NCI-H2107 treated with DMSO at 0.1 percent for 48 hours (cell line): ENCODE measurements at regions not wholly inside any gene's neighbourhood (a gene's known extent, or its start where the extent isn't known, plus 50 kb on each side); places are given as distances from the start of the nearest gene placed in this dataset.

Experiments used
- DNase-seq: peaks from one replicate; lab custom pipeline; 2025; ENCODE audit not compliant: unreplicated experiment; lab: John Stamatoyannopoulos, UW

- no peak for DNase-seq
These were observed 198.1 kb downstream of the SEC23A start for GRCh38 chr14:38904959-38905358.

- DNase-seq: no peak
These were observed 201.2 kb downstream of the SEC23A start for GRCh38 chr14:38901791-38902190.

- DNase-seq: no peak
These were observed 202.1 kb downstream of the SEC23A start for GRCh38 chr14:38900887-38901286.

- no peak for DNase-seq
These were observed 215.3 kb downstream of the SEC23A start for GRCh38 chr14:38887696-38888095.

GRCh38 chr14:38884109-38884508 lies 218.9 kb downstream of the SEC23A start:
- DNase-seq: no peak

- DNase-seq: no peak
These were observed 219.9 kb downstream of the SEC23A start for GRCh38 chr14:38883127-38883526.

GRCh38 chr14:38882533-38882932 lies 220.5 kb downstream of the SEC23A start:
- no peak for DNase-seq

- no peak for DNase-seq
These were observed 222.2 kb downstream of the SEC23A start for GRCh38 chr14:38880643-38881524.

- DNase-seq: no peak
These were observed 225.2 kb downstream of the SEC23A start for GRCh38 chr14:38877744-38878388.

- DNase-seq: no peak
These were observed 228.3 kb downstream of the SEC23A start for GRCh38 chr14:38874721-38875120.

GRCh38 chr14:38873941-38874612 lies 229.0 kb downstream of the SEC23A start:
- DNase-seq: no peak

GRCh38 chr14:38870296-38870836 lies 232.7 kb downstream of the SEC23A start:
- no peak for DNase-seq

GRCh38 chr14:38868399-38869290 lies 234.4 kb downstream of the SEC23A start:
- DNase-seq: no peak

GRCh38 chr14:38867561-38868150 lies 235.4 kb downstream of the SEC23A start:
- peak; percentile 66 for DNase-seq

GRCh38 chr14:38866461-38866860 lies 236.6 kb downstream of the SEC23A start:
- DNase-seq: peak; percentile 16

- DNase-seq: no peak
These were observed 240.7 kb downstream of the SEC23A start for GRCh38 chr14:38862366-38862765.

- DNase-seq: no peak
These were observed 242.5 kb downstream of the SEC23A start for GRCh38 chr14:38860530-38860929.

GRCh38 chr14:38856798-38857197 lies 246.2 kb downstream of the SEC23A start:
- DNase-seq: no peak

- DNase-seq: no peak
These were observed 247.5 kb downstream of the SEC23A start for GRCh38 chr14:38855513-38855912.

GRCh38 chr14:38851111-38851510 lies 251.9 kb downstream of the SEC23A start:
- no peak for DNase-seq
